ENCODE measurements at regions not wholly inside any gene's neighbourhood (a gene's known extent, or its start where the extent isn't known, plus 50 kb on each side); places are given as distances from the start of the nearest gene placed in this dataset.

DNA sequence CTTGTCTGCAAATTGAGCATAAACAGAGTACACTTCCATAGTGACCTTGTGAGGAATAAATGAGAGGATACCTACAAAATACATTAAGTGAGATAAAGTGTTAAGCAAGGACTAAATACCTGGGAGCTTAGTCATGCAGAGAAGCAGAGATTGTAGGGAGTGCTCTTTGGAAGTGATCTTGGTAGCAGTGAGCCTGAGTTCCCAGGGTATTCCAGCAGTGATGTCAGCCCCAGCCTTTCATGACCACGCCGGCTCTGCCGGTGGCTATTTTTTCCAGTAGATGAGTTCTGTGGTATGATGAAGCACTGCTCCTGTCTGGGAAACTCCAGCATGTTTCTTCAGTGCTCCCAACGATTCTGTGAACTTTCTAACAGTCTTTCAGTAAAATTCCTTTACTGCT lies 391.5 kb upstream of the IGFBP7 start:
- no peak for DNase-seq
- H3K9me3 Mint-ChIP-seq: peaks cover 3% of the 10 kb centered on the region
- no peak overlapping the region for H3K27ac Mint-ChIP-seq
- no peaks in the 10 kb centered on the region for H3K27me3 Mint-ChIP-seq
- CTCF ChIA-PET: no interaction called here
- H3K4me3 Mint-ChIP-seq: no peak overlapping the region
- no peaks in the 10 kb centered on the region for H3K36me3 Mint-ChIP-seq
- no peaks in the 10 kb centered on the region for H3K4me1 Mint-ChIP-seq

DNA sequence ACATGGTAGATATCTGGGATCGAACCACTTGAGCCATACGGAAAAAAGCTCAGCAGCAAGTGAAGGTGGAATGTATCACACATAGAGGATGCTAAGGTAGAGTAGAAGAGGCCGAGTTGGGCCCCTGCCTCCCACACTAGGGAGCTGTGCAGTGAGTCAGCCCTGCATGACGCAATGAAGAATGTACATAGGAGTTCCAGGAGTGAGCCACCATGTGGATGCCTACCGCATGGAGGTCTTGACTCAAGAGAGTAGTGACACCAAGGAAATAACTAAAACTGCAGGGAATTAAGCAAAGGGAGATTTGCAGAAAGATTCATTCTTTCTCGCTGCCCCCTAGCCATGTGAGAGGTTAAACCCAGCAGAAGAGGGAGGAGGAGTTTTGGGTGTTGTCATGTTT lies 389.6 kb upstream of the IGFBP7 start:
- Mint-ChIP-seq H3K27ac (no peak overlapping the region), H3K27me3 (no peaks in the 10 kb centered on the region), H3K4me1 (no peaks in the 10 kb centered on the region), H3K4me3 (no peak overlapping the region), H3K9me3 (peaks cover 3% of the 10 kb centered on the region), H3K36me3 (no peaks in the 10 kb centered on the region)
- DNase-seq: no peak
- CTCF ChIA-PET: no interaction called here

DNA sequence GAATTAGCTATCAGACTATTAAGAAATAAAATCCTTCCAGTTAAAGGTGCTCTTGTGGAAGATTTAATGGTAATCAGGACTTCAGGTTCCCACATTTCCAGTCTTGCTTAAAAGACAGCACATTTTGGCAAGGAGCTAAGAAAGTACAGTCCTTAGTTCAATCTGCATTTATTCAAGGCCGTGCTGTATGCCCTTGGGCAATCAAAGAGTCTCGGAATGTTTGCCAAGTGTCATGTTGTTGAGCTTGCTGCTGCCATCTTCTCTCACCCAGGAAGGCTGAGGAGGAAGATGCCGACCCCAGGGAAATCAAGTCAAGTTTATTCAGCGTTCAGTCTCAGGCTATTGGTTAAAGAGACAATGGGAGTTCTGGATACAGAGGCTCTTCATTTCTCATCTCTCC lies 388.1 kb upstream of the IGFBP7 start:
- Mint-ChIP-seq H3K36me3 (no peaks in the 10 kb centered on the region), H3K27me3 (no peaks in the 10 kb centered on the region), H3K4me1 (no peaks in the 10 kb centered on the region), H3K4me3 (no peak overlapping the region), H3K27ac (no peak overlapping the region), H3K9me3 (peaks cover 3% of the 10 kb centered on the region)
- no peak for DNase-seq
- CTCF ChIA-PET: no interaction called here

DNA sequence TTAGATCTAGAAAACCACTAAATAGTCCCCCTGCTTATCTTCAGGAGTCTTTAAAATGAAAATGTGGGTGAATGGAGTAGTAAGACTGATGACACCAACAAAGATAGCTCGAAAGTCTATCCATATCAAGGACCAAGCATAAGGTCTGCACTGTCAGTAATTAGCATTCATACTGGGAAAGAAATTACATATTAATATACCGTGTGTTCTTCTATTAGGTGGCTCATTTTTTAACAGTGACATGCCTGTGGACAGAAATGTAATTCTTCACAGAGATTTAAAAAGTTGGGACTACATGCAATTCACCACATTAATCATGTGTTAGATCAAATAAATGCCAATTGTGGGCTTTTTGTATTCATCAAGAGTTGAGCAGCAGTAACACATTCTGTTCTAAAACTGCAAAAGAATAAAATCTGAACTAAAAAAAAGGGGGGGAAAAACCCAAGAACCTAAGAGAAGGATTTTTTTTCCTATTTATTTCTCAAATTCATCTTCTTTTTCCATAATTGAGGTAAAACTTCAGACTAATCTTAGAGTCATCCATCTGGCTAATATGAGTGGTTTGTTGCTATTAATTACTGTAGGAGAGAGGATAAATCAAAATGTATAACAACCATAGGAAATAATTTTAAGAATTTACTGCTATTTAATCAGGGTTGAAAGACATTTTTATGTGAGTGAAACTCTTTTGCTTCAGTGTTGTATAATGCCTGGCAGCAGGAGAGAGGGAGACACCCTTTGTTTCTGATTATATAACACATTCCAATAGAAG lies 386.7 kb upstream of the IGFBP7 start:
- no peaks in the 10 kb centered on the region for H3K27me3 Mint-ChIP-seq
- DNase-seq: no peak
- no peak overlapping the region for H3K27ac Mint-ChIP-seq
- no peaks in the 10 kb centered on the region for H3K4me1 Mint-ChIP-seq
- H3K4me3 Mint-ChIP-seq: no peak overlapping the region
- H3K36me3 Mint-ChIP-seq: no peaks in the 10 kb centered on the region
- CTCF ChIA-PET: no interaction called here
- H3K9me3 Mint-ChIP-seq: peaks cover 3% of the 10 kb centered on the region

DNA sequence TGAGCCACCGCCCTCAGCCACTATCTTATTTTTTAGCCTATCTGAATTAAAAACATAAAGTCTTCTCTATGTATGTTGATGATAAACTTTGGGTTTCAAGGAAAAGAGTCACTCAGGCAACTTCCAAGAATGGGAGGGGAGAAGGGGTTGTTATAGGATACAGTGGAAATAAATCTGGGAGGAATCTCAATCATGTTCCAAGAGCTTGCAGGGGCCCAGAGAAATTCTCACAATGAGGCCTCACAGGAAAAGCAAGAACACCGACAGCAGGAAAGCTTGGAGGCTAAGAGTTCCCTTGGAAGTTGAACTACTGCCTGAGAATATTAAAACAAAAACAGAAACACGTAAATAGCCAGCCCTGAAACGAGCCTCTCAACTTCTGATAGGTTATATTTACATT lies 384.6 kb upstream of the IGFBP7 start:
- DNase-seq: no peak
- Mint-ChIP-seq H3K9me3 (peaks cover 3% of the 10 kb centered on the region), H3K4me3 (no peak overlapping the region), H3K36me3 (no peaks in the 10 kb centered on the region), H3K27me3 (no peaks in the 10 kb centered on the region), H3K4me1 (no peaks in the 10 kb centered on the region), H3K27ac (no peak overlapping the region)
- CTCF ChIA-PET: no interaction called here

DNA sequence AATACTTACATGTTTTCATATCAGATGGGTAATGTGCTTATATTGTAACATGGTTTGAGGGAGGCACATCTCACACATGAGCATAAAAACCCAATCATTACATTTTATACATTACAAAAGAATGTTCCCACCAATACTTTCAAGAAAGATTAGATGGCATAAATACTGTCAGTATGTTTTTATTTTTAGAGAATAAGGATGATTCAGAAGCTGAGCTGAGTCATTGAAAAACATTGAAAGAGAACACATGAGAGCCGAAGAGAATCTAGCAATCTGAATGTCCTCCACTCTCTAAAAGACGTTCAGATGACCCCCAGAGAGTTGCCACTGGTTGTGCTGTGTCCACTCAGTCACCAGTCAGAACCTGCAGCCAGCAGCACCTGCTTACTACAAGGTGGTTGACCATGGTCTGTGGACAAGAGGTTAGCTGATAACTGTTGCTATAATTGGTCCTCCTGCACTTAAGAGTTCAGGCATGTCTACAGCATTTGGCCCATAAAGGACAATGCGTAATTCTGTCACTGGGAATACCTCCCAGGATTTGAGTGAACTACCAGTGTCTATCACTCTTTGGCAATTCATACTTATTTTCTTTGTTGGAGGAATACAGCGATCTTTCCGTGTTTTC lies 382.2 kb upstream of the IGFBP7 start:
- Mint-ChIP-seq H3K4me3 (no peak overlapping the region), H3K36me3 (no peaks in the 10 kb centered on the region), H3K4me1 (no peaks in the 10 kb centered on the region), H3K27ac (no peak overlapping the region), H3K27me3 (no peaks in the 10 kb centered on the region), H3K9me3 (peaks cover 3% of the 10 kb centered on the region)
- CTCF ChIA-PET: no interaction called here
- no peak for DNase-seq

DNA sequence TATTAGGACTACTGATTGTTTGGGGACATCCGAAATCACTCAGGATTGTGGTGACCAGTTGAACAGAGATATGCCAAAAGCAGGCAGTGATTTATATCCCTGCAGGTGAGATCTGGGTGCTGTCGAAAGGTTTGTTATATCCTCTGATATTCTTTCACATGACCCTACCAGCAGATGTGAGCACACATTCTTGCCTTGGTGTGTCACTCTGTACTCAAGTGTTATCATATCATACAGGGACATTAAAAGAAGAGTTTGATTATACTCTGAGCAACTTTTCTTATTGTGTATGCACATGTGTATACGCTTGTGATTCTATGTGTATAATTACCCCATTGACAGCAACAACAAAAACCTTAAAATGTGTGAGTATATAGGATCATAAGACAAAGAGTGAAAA lies 381.2 kb upstream of the IGFBP7 start:
- Mint-ChIP-seq H3K27ac (no peak overlapping the region), H3K9me3 (peaks cover 3% of the 10 kb centered on the region), H3K27me3 (no peaks in the 10 kb centered on the region), H3K4me3 (no peak overlapping the region), H3K4me1 (no peaks in the 10 kb centered on the region), H3K36me3 (no peaks in the 10 kb centered on the region)
- CTCF ChIA-PET: no interaction called here
- no peak for DNase-seq

DNA sequence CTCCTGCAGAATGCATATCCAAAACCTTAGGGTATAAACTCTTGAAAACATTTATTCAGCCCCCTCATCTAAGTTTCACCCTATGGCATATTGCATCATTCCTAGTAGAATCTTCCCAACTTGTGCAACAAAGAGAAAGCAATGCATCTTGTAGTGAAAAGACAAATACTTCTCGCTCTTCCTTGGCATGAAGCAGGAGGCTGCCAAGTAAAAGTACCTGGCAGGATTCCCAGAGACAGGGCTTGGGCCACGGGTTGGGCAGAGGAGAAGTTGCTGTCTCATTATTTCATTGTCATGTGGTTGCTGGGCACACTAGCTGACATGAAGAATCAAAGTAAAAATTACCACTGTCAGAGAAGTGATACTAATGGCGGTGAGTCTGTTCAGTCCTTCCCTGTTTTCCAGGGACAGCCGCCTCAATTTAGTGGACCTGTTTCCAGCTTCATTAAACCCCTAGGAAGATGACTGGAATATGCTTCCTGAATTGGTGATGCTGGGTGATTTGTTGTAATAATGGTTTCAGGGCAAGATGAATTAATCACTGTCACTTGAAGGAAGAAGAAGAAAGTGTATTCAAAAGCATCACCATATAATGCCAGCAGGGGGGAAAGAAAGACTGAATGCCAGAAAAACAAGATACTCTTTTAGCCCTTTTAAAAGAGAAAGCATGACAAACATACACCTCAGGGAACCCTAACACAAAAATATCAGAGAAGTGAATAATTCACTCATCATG lies 380.5 kb upstream of the IGFBP7 start:
- H3K27ac Mint-ChIP-seq: no peak overlapping the region
- DNase-seq: no peak
- H3K9me3 Mint-ChIP-seq: peaks cover 3% of the 10 kb centered on the region
- H3K36me3 Mint-ChIP-seq: no peaks in the 10 kb centered on the region
- no peak overlapping the region for H3K4me3 Mint-ChIP-seq
- no peaks in the 10 kb centered on the region for H3K27me3 Mint-ChIP-seq
- H3K4me1 Mint-ChIP-seq: no peaks in the 10 kb centered on the region
- CTCF ChIA-PET: no interaction called here

DNA sequence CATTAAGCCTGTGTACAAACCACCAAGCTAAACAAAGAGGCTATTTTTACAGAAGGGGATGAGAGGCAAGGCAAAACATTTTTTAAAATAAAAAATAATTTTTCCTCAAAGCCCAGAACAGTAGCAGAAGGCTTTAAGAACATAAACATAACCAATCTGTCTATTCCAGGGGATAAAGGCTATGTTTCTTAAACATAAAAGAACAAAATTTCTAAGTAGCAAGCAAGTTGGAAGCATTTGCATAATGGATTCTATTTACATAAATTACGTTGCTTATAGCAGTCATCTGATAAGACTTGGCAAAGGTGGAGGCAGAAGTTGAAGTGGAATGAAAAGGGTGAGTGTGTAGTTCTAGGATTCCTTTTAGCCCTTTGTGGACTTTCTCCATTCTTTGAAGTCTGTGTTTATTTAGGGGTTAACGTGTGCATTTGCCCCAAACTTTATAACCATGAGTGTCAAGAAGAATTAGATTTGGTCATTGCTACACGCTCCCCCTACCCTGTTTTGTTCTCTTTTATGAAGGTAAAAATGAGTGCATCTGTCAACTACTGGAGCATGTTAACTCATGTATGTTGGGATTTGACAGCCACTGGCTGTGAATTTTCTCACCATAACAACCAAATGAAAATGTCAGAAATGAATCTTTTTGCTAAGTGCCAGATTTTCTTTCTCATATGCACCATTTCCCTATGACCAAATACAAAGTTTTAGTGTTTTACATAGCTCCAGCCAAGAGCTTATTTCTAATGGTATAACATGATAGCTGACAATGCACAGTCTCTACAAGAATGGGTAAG lies 378.4 kb upstream of the IGFBP7 start:
- Mint-ChIP-seq H3K36me3 (no peaks in the 10 kb centered on the region), H3K27me3 (no peaks in the 10 kb centered on the region), H3K4me3 (no peak overlapping the region), H3K9me3 (peaks cover 3% of the 10 kb centered on the region), H3K4me1 (no peaks in the 10 kb centered on the region), H3K27ac (no peak overlapping the region)
- DNase-seq: no peak
- CTCF ChIA-PET: no interaction called here

DNA sequence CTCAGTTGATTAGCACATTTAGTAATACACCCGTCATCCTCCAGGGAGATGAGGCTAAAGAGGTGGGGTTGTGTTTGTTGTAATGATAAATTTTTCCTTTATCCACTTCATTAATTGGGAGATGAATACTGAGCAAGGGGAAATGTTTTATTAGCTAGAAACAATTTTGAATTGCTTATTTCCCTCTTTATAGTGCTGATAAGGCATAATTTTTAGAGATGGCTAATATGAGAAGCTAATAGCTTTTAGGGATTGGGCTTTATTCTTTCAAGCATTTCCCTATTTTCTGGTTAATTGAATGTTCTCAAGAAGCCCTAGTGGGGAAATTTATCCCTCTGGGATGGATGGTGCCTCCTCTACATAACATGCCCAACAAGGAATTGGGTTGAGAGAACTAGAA lies 365.2 kb upstream of the IGFBP7 start:
- Mint-ChIP-seq H3K36me3 (no peaks in the 10 kb centered on the region), H3K4me3 (no peak overlapping the region), H3K9me3 (no peaks in the 10 kb centered on the region), H3K27me3 (no peaks in the 10 kb centered on the region), H3K4me1 (no peaks in the 10 kb centered on the region), H3K27ac (no peak overlapping the region)
- CTCF ChIA-PET: no interaction called here
- no peak for DNase-seq

DNA sequence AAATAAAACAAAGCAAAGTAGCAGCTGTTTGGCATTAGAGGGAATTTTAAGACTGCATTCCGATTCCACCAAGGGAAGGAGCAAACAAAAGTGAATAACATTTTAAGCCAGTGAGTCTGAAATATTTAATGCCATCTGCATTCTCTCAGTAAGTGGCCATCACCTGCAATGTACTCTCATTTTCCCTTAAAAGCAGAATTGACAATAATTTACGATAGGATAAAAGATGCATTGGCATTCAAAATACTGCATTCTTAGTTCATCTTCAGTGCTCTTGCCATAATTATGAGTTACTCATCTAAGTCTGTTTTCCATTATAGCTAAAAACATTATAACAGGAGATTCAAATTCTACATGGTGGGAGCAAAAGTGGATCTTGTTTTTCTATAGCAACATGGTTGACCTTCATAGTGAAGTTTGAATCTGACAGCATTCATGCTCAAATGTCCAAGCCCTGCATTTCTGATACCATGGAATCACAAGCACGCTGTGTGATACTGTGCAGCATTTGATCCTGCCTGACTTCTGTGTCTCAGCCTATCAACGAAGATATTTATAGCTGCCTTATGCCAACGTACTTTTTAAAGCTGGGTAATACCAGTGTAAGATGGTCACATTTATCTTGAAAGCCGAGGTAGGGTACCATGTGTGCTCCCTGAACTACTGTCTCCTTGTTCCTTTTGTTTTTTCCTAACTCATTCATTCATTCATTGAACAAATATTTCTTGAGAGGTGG lies 355.3 kb upstream of the IGFBP7 start:
- H3K9me3 Mint-ChIP-seq: peaks cover 4% of the 10 kb centered on the region
- no peaks in the 10 kb centered on the region for H3K4me1 Mint-ChIP-seq
- H3K27me3 Mint-ChIP-seq: no peaks in the 10 kb centered on the region

DNA sequence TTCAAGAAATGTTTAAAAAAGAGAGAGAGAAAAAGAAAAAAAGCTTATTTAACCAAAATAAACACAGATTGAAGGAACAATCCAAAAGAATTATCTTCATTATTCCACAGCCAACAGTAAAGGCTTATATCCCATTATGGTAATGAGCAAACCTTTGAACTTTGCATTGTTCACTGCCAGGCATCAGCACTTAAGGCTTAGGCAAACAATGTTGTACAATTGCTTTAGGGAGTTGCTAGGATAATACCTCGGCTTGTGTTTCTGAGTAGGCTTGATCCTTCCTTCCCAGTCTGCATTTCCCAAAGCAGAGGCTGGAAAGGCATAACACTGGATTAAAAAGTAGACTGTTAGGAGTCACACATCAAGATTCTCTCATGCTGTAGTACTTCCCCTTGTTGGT lies 352.7 kb upstream of the IGFBP7 start:
- H3K27ac Mint-ChIP-seq: no peak overlapping the region
- peaks cover 4% of the 10 kb centered on the region for H3K9me3 Mint-ChIP-seq
- H3K4me1 Mint-ChIP-seq: no peaks in the 10 kb centered on the region
- H3K27me3 Mint-ChIP-seq: no peaks in the 10 kb centered on the region
- H3K36me3 Mint-ChIP-seq: no peaks in the 10 kb centered on the region
- no peak for DNase-seq
- no peak overlapping the region for H3K4me3 Mint-ChIP-seq
- CTCF ChIA-PET: no interaction called here

More for the DNA sequence above, 355.3 kb upstream of the IGFBP7 start:
- Mint-ChIP-seq H3K4me3 (no peak overlapping the region), H3K36me3 (no peaks in the 10 kb centered on the region), H3K27ac (no peak overlapping the region)
- CTCF ChIA-PET: no interaction called here
- DNase-seq: no peak

DNA sequence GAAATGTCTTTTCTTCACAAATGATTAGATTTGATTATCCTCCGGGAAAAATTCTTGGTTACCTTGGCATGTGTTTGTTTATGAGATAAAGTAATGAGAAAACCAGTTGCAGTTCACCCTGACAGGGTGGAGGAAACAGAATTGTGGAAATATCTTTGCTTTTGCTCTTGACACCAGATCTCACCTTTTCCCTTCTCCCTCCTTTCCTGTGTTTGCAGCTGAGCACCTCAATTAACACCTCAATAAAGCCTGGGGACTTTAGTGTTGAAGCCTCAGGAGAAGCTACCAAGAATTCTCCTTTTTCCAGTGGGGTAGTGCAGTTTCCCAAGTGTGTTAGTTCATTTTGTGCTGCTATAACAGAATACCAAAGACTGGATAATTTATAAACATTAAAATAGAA lies 350.8 kb upstream of the IGFBP7 start:
- DNase-seq: no peak
- Mint-ChIP-seq H3K27me3 (no peaks in the 10 kb centered on the region), H3K4me1 (no peaks in the 10 kb centered on the region), H3K36me3 (no peaks in the 10 kb centered on the region), H3K4me3 (no peak overlapping the region), H3K9me3 (no peaks in the 10 kb centered on the region), H3K27ac (no peak overlapping the region)
- CTCF ChIA-PET: no interaction called here

DNA sequence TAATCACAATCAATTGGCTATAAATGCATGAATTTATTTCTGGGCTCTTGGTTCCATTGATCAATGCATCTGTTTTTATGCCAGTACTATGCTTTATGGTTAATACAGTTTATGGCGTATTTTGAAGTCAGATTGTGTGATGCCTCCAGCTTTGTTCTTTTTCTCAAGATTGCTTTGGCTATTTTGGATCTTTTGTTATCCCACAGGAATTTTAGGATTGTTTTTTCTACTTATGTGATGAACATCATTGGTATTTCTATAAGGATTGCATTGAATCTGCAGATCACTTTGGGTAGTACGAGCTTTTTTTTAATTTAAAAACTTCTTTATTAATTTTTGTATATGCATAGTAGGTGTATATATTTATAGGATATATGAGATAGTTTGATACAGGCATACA lies 338.7 kb upstream of the IGFBP7 start:
- H3K4me3 Mint-ChIP-seq: no peak overlapping the region
- no peak overlapping the region for H3K27ac Mint-ChIP-seq
- no peaks in the 10 kb centered on the region for H3K9me3 Mint-ChIP-seq
- CTCF ChIA-PET: no interaction called here
- DNase-seq: no peak
- H3K36me3 Mint-ChIP-seq: no peaks in the 10 kb centered on the region
- no peaks in the 10 kb centered on the region for H3K4me1 Mint-ChIP-seq
- H3K27me3 Mint-ChIP-seq: no peaks in the 10 kb centered on the region
